ENCODE measurements at regions not wholly inside any gene's neighbourhood (a gene's known extent, or its start where the extent isn't known, plus 50 kb on each side); places are given as distances from the start of the nearest gene placed in this dataset.

DNA sequence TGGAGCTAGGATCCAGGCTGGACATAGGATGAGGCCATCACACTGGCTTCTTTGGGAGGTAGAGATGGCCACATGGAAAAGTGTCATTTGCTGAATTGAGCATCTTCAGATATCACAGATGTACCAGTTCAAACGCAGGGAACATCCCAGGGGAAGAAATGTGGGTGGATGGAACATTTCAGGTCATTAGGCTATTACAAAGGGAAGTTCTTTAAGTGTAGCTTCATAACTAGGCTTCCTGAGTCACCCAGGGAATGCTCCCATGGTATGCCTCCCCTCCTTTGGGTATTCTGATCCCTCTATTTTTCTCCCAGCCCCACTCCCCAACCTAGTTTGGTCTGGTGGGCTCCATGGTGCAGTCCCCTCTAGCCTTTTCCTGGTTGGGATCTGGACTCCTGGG, 69.8 kb upstream of the IRX3 start:
- Histone ChIP-seq H3K9me3 (ENCODE audit: control insufficient read depth, insufficient read depth, low read depth, low read length) (no peaks in the 10 kb centered on the region), H3K4me1 (ENCODE audit: control insufficient read depth, insufficient read depth, low read length) (no peaks in the 10 kb centered on the region), H3K36me3 (ENCODE audit: control insufficient read depth in 2 of 2, insufficient read depth in 1 of 2, low read length in 2 of 2) (no peaks in the 10 kb centered on the region), H3K4me3 (ENCODE audit: low read depth, low read length) (no peak overlapping the region), H3K27ac (ENCODE audit: extremely low read depth, low read depth, low read length) (no peak overlapping the region)
- ChIA-PET POLR2A (no interaction called here), CTCF (interaction anchor here (0.7 kb wide), 1 partner anchor 252 kb away, joined by 3 read pairs; no protein-coding TSS in a partner anchor)
- TF ChIP-seq ZNF626 (tag by site-specific recombination; IDR thresholded peaks at IDR 0.05) (no peak), ZNF48 (tag by site-specific recombination; IDR thresholded peaks at IDR 0.05) (no peak), ZNF621 (tag by site-specific recombination; IDR thresholded peaks at IDR 0.05) (no peak), ZNF324 (tag by site-specific recombination; IDR thresholded peaks at IDR 0.05) (no peak), ZNF837 (tag by site-specific recombination; IDR thresholded peaks at IDR 0.05) (no peak), YY2 (tag by site-specific recombination; IDR thresholded peaks at IDR 0.05) (no peak), ZNF146 (tag by site-specific recombination; IDR thresholded peaks at IDR 0.05) (no peak), GLI4 (tag by site-specific recombination; IDR thresholded peaks at IDR 0.05) (no peak), ZNF561 (tag by site-specific recombination; IDR thresholded peaks at IDR 0.05; ENCODE audit: borderline replicate concordance) (no peak), ZNF366 (tag by site-specific recombination; conservative IDR thresholded peaks at IDR 0.05) (no peak), ZNF175 (tag by site-specific recombination; IDR thresholded peaks at IDR 0.05) (no peak), KLF7 (tag by site-specific recombination; IDR thresholded peaks at IDR 0.05; ENCODE audit: borderline replicate concordance) (no peak), ZNF155 (tag by site-specific recombination; IDR thresholded peaks at IDR 0.05) (no peak), ZNF19 (tag by site-specific recombination; IDR thresholded peaks at IDR 0.05; ENCODE audit: low read depth) (no peak), ZNF776 (tag by site-specific recombination; IDR thresholded peaks at IDR 0.05; ENCODE audit: borderline replicate concordance) (no peak)
- TF ChIP-seq, protein P1, sequence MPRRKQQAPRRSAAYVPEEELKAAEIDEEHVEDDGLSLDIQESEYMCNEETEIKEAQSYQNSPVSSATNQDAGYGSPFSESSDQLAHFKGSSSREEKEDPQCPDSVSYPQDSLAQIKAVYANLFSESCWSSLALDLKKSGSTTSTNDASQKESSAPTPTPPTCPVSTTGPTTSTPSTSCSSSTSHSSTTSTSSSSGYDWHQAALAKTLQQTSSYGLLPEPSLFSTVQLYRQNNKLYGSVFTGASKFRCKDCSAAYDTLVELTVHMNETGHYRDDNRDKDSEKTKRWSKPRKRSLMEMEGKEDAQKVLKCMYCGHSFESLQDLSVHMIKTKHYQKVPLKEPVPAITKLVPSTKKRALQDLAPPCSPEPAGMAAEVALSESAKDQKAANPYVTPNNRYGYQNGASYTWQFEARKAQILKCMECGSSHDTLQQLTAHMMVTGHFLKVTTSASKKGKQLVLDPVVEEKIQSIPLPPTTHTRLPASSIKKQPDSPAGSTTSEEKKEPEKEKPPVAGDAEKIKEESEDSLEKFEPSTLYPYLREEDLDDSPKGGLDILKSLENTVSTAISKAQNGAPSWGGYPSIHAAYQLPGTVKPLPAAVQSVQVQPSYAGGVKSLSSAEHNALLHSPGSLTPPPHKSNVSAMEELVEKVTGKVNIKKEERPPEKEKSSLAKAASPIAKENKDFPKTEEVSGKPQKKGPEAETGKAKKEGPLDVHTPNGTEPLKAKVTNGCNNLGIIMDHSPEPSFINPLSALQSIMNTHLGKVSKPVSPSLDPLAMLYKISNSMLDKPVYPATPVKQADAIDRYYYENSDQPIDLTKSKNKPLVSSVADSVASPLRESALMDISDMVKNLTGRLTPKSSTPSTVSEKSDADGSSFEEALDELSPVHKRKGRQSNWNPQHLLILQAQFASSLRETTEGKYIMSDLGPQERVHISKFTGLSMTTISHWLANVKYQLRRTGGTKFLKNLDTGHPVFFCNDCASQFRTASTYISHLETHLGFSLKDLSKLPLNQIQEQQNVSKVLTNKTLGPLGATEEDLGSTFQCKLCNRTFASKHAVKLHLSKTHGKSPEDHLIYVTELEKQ (tag by site-specific recombination; IDR thresholded peaks at IDR 0.05; ENCODE audit: borderline replicate concordance), result no peak
- TF ChIP-seq, protein P2, sequence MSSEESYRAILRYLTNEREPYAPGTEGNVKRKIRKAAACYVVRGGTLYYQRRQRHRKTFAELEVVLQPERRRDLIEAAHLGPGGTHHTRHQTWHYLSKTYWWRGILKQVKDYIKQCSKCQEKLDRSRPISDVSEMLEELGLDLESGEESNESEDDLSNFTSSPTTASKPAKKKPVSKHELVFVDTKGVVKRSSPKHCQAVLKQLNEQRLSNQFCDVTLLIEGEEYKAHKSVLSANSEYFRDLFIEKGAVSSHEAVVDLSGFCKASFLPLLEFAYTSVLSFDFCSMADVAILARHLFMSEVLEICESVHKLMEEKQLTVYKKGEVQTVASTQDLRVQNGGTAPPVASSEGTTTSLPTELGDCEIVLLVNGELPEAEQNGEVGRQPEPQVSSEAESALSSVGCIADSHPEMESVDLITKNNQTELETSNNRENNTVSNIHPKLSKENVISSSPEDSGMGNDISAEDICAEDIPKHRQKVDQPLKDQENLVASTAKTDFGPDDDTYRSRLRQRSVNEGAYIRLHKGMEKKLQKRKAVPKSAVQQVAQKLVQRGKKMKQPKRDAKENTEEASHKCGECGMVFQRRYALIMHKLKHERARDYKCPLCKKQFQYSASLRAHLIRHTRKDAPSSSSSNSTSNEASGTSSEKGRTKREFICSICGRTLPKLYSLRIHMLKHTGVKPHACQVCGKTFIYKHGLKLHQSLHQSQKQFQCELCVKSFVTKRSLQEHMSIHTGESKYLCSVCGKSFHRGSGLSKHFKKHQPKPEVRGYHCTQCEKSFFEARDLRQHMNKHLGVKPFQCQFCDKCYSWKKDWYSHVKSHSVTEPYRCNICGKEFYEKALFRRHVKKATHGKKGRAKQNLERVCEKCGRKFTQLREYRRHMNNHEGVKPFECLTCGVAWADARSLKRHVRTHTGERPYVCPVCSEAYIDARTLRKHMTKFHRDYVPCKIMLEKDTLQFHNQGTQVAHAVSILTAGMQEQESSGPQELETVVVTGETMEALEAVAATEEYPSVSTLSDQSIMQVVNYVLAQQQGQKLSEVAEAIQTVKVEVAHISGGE (tag by site-specific recombination; conservative IDR thresholded peaks at IDR 0.05; ENCODE audit: low read depth), result no peak
- TF ChIP-seq, protein P3, sequence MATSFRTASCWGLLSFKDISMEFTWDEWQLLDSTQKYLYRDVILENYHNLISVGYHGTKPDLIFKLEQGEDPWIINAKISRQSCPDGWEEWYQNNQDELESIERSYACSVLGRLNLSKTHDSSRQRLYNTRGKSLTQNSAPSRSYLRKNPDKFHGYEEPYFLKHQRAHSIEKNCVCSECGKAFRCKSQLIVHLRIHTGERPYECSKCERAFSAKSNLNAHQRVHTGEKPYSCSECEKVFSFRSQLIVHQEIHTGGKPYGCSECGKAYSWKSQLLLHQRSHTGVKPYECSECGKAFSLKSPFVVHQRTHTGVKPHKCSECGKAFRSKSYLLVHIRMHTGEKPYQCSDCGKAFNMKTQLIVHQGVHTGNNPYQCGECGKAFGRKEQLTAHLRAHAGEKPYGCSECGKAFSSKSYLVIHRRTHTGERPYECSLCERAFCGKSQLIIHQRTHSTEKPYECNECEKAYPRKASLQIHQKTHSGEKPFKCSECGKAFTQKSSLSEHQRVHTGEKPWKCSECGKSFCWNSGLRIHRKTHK (tag by site-specific recombination; IDR thresholded peaks at IDR 0.05), result no peak
- TF ChIP-seq, protein P4, sequence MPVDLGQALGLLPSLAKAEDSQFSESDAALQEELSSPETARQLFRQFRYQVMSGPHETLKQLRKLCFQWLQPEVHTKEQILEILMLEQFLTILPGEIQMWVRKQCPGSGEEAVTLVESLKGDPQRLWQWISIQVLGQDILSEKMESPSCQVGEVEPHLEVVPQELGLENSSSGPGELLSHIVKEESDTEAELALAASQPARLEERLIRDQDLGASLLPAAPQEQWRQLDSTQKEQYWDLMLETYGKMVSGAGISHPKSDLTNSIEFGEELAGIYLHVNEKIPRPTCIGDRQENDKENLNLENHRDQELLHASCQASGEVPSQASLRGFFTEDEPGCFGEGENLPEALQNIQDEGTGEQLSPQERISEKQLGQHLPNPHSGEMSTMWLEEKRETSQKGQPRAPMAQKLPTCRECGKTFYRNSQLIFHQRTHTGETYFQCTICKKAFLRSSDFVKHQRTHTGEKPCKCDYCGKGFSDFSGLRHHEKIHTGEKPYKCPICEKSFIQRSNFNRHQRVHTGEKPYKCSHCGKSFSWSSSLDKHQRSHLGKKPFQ (tag by site-specific recombination; IDR thresholded peaks at IDR 0.05), result no peak
